ENCODE measurements at regions not wholly inside any gene's neighbourhood (a gene's known extent, or its start where the extent isn't known, plus 50 kb on each side); places are given as distances from the start of the nearest gene placed in this dataset.

GRCh38 chr15:93848076-93848475 is 383.3 kb upstream of the MCTP2 start:
- no peaks in the 10 kb centered on the region for H3K4me1 ChIP-seq
- H3K27me3 ChIP-seq, result no peaks in the 10 kb centered on the region
- TF ChIP-seq CTCF (IDR thresholded peaks at IDR 0.05), result no peak
- intact Hi-C loops (cut with DNase I), result no loop called here
- no peaks in the 10 kb centered on the region for H3K9me3 ChIP-seq
- no peak for DNase-seq
- ATAC-seq, result no peak
- H3K4me3 ChIP-seq, result no peak overlapping the region
- no peak for FAIRE-seq
- WGBS, 2 donors, result 47 to 49% methylated on average over 3 of the region's 3 CpGs
- no peaks in the 10 kb centered on the region for H3K36me3 ChIP-seq
- H3K27ac ChIP-seq, result no peak overlapping the region

- FAIRE-seq, result no peak
- Histone ChIP-seq H3K9me3 (no peaks in the 10 kb centered on the region), H3K4me3 (no peak overlapping the region), H3K27me3 (no peaks in the 10 kb centered on the region), H3K36me3 (no peaks in the 10 kb centered on the region), H3K4me1 (no peaks in the 10 kb centered on the region), H3K27ac (no peak overlapping the region)
- no peak for ATAC-seq
- no peak for TF ChIP-seq CTCF (IDR thresholded peaks at IDR 0.05)
- intact Hi-C loops (cut with DNase I), result no loop called here
- DNase-seq, result no peak
- WGBS, 2 donors, result 78 to 84% methylated on average over 9 of the region's 9 CpGs
Observed at GRCh38 chr15:93846148-93846547, 385.2 kb upstream of the MCTP2 start.

GRCh38 chr15:93837450-93837849 is 393.9 kb upstream of the MCTP2 start:
- Histone ChIP-seq H3K27ac (no peak overlapping the region), H3K4me1 (no peaks in the 10 kb centered on the region), H3K4me3 (no peak overlapping the region), H3K27me3 (no peaks in the 10 kb centered on the region), H3K36me3 (no peaks in the 10 kb centered on the region), H3K9me3 (no peaks in the 10 kb centered on the region)
- intact Hi-C loops (cut with DNase I), result no loop called here
- ATAC-seq (no peak), FAIRE-seq (no peak), DNase-seq (no peak)
- 75 to 81% methylated on average over 3 of the region's 3 CpGs for WGBS, 2 donors
- TF ChIP-seq CTCF (IDR thresholded peaks at IDR 0.05), result no peak

- DNase-seq (no peak), FAIRE-seq (no peak), ATAC-seq (no peak)
- no peaks in the 10 kb centered on the region for H3K27me3 ChIP-seq
- H3K27ac ChIP-seq, result no peak overlapping the region
- no peak overlapping the region for H3K4me3 ChIP-seq
- no peaks in the 10 kb centered on the region for H3K36me3 ChIP-seq
- H3K4me1 ChIP-seq, result no peaks in the 10 kb centered on the region
- TF ChIP-seq CTCF (IDR thresholded peaks at IDR 0.05), result no peak
- intact Hi-C loops (cut with DNase I), result no loop called here
- no peaks in the 10 kb centered on the region for H3K9me3 ChIP-seq
- WGBS, 2 donors, result 73 to 74% methylated on average over 2 of the region's 2 CpGs
Observed at GRCh38 chr15:93835344-93835743, 396.0 kb upstream of the MCTP2 start.

GRCh38 chr15:93831641-93832040 is 399.7 kb upstream of the MCTP2 start:
- H3K9me3 ChIP-seq, result no peaks in the 10 kb centered on the region
- intact Hi-C loops (cut with DNase I), result no loop called here
- no peak overlapping the region for H3K27ac ChIP-seq
- H3K36me3 ChIP-seq, result no peaks in the 10 kb centered on the region
- 63 to 84% methylated on average over 1 of the region's 1 CpG for WGBS, 2 donors
- no peak for DNase-seq
- H3K4me3 ChIP-seq, result no peak overlapping the region
- TF ChIP-seq CTCF (IDR thresholded peaks at IDR 0.05), result no peak
- H3K4me1 ChIP-seq, result no peaks in the 10 kb centered on the region
- ATAC-seq, result no peak
- no peaks in the 10 kb centered on the region for H3K27me3 ChIP-seq
- no peak for FAIRE-seq
